ENCODE measurements at regions not wholly inside any gene's neighbourhood (a gene's known extent, or its start where the extent isn't known, plus 50 kb on each side); places are given as distances from the start of the nearest gene placed in this dataset.

DNA sequence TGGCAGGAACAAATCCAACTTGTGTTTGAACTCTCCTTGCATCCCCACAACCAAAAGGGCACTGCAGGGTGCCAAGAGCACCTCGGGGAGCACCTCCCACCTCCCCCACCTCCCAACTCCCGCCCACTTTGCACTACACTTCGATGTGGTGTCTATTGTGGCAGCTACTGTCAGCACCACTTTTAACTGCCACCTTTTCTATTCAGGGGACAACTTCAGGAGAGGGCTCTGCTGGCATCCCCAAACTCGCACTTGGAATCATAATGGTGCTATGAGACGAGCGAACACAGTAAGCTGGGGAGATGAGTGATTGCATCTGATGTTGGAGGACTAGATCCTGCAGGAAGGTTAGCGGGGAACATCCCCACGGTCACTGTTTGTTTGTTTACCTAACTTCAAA lies 238.2 kb upstream of the PROX1 start:
- TF ChIP-seq EZH2phosphoT487 (IDR thresholded peaks at IDR 0.05; ENCODE audit: insufficient read depth, low read depth) (no peak), EZH2 (IDR thresholded peaks at IDR 0.05; ENCODE audit: insufficient read depth, poor library complexity, severe bottlenecking) (no peak)

Data from GM23248 (cell line).